ENCODE measurements at regions not wholly inside any gene's neighbourhood (a gene's known extent, or its start where the extent isn't known, plus 50 kb on each side); places are given as distances from the start of the nearest gene placed in this dataset.

- TF ChIP-seq EP300 (IDR thresholded peaks at IDR 0.05; ENCODE audit: borderline replicate concordance in 1 of 2, low read depth in 2 of 2, low read length in 2 of 2) (no peak), SP1 (IDR thresholded peaks at IDR 0.05; ENCODE audit: low read depth, low read length) (no peak), POLR2A (IDR thresholded peaks at IDR 0.05; ENCODE audit: control extremely low read depth in 1 of 2, low read depth in 2 of 2, low read length in 2 of 2) (no peak), RBBP5 (IDR thresholded peaks at IDR 0.05; ENCODE audit: borderline replicate concordance, low read depth, low read length) (no peak), RNF2 (IDR thresholded peaks at IDR 0.05; ENCODE audit: borderline replicate concordance, low read depth, low read length, missing control alignments, poor library complexity, severe bottlenecking) (no peak), ATF3 (IDR thresholded peaks at IDR 0.05; ENCODE audit: insufficient read depth, low read depth, low read length) (no peak)
- TF ChIP-seq, protein P1, sequence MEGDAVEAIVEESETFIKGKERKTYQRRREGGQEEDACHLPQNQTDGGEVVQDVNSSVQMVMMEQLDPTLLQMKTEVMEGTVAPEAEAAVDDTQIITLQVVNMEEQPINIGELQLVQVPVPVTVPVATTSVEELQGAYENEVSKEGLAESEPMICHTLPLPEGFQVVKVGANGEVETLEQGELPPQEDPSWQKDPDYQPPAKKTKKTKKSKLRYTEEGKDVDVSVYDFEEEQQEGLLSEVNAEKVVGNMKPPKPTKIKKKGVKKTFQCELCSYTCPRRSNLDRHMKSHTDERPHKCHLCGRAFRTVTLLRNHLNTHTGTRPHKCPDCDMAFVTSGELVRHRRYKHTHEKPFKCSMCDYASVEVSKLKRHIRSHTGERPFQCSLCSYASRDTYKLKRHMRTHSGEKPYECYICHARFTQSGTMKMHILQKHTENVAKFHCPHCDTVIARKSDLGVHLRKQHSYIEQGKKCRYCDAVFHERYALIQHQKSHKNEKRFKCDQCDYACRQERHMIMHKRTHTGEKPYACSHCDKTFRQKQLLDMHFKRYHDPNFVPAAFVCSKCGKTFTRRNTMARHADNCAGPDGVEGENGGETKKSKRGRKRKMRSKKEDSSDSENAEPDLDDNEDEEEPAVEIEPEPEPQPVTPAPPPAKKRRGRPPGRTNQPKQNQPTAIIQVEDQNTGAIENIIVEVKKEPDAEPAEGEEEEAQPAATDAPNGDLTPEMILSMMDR (IDR thresholded peaks at IDR 0.05; ENCODE audit: control extremely low read depth in 1 of 3, insufficient read depth in 1 of 3, low read depth in 1 of 3, low read length in 3 of 3): no peak
Observed at GRCh38 chr14:61186341-61187195, 94.6 kb downstream of the TMEM30B start.
